Activated effector memory CD4-positive, alpha-beta T cell treated with anti-CD3 and anti-CD28 coated beads, Interleukin-2, amount 50 U/mL, for 16 hours (primary cell): ENCODE measurements at regions not wholly inside any gene's neighbourhood (a gene's known extent, or its start where the extent isn't known, plus 50 kb on each side); places are given as distances from the start of the nearest gene placed in this dataset.
"Not testable (repeated sequence)": the region's sequence is repeated elsewhere in the genome, so short reads cannot be mapped to it uniquely, and the experiment has no call there.

Experiments used
- DNase-seq: peaks from one replicate; pipeline ENCODE4 v3.0.0-alpha.2; 2020

- no peak for DNase-seq
Measured at GRCh38 chr10:123381224-123381623, 227.0 kb downstream of the BUB3 start.

GRCh38 chr10:123382491-123382890, 228.3 kb downstream of the BUB3 start:
- DNase-seq, result no peak

- no peak for DNase-seq
Measured at GRCh38 chr10:123385508-123386080, 231.4 kb downstream of the BUB3 start.

- no peak for DNase-seq
Measured at GRCh38 chr10:123389520-123389919, 235.3 kb downstream of the BUB3 start.

GRCh38 chr10:123390332-123390731, 236.1 kb downstream of the BUB3 start:
- DNase-seq, result no peak

GRCh38 chr10:123390874-123391273, 236.7 kb downstream of the BUB3 start:
- DNase-seq, result no peak

- no peak for DNase-seq
Measured at GRCh38 chr10:123391275-123392028, 237.2 kb downstream of the BUB3 start.

GRCh38 chr10:123392182-123392963, 238.2 kb downstream of the BUB3 start:
- no peak for DNase-seq

GRCh38 chr10:123393170-123393569, 239.0 kb downstream of the BUB3 start:
- no peak for DNase-seq

- DNase-seq, result no peak
Measured at GRCh38 chr10:123394382-123394781, 240.2 kb downstream of the BUB3 start.

GRCh38 chr10:123395234-123395633, 241.0 kb downstream of the BUB3 start:
- DNase-seq, result not testable (repeated sequence)

GRCh38 chr10:123395906-123396305, 241.7 kb downstream of the BUB3 start:
- DNase-seq, result no peak

GRCh38 chr10:123398180-123398591, 244.0 kb downstream of the BUB3 start:
- no peak for DNase-seq

GRCh38 chr10:123398756-123399155, 244.6 kb downstream of the BUB3 start:
- no peak for DNase-seq

GRCh38 chr10:123399276-123399839, 245.2 kb downstream of the BUB3 start:
- no peak for DNase-seq

- no peak for DNase-seq
Measured at GRCh38 chr10:123402021-123402420, 247.8 kb downstream of the BUB3 start.

- DNase-seq, result no peak
Measured at GRCh38 chr10:123402656-123403055, 248.5 kb downstream of the BUB3 start.

- no peak for DNase-seq
Measured at GRCh38 chr10:123404357-123404756, 250.2 kb downstream of the BUB3 start.

- no peak for DNase-seq
Measured at GRCh38 chr10:123408660-123409059, 254.5 kb downstream of the BUB3 start.

- DNase-seq, result no peak
Measured at GRCh38 chr10:123409426-123409825, 255.2 kb downstream of the BUB3 start.

GRCh38 chr10:123409884-123410283, 255.7 kb downstream of the BUB3 start:
- DNase-seq, result no peak

GRCh38 chr10:123413353-123413752, 252.8 kb upstream of the GPR26 start:
- DNase-seq, result no peak

GRCh38 chr10:123415523-123415922, 250.6 kb upstream of the GPR26 start:
- DNase-seq, result no peak

- no peak for DNase-seq
Measured at GRCh38 chr10:123417414-123417813, 248.7 kb upstream of the GPR26 start.
